Ishikawa (cell line): ENCODE measurements at regions not wholly inside any gene's neighbourhood (a gene's known extent, or its start where the extent isn't known, plus 50 kb on each side); places are given as distances from the start of the nearest gene placed in this dataset.

Experiments
- CEBPB ChIP-seq: IDR thresholded peaks from 2 replicates; pipeline ENCODE4 v1.6.1; 2012
- CREB1 ChIP-seq: IDR thresholded peaks from 2 replicates; pipeline ENCODE4 v1.6.1; 2012; ENCODE audit warnings: low read depth
- EGR1 ChIP-seq: IDR thresholded peaks from 2 replicates; pipeline ENCODE4 v1.6.1; 2012
- EP300 ChIP-seq: IDR thresholded peaks from 2 replicates; pipeline ENCODE4 v1.6.1; 2012; ENCODE audit warnings: borderline replicate concordance
- RAD21 ChIP-seq: IDR thresholded peaks from 2 replicates; pipeline ENCODE4 v1.6.1; 2012; ENCODE audit warnings: low read depth
- REST ChIP-seq: IDR thresholded peaks from 2 replicates; pipeline ENCODE4 v1.6.1; 2012; ENCODE audit warnings: low read depth, mild to moderate bottlenecking
- TAF1 ChIP-seq: IDR thresholded peaks from 2 replicates; pipeline ENCODE4 v1.6.1; 2012; ENCODE audit warnings: low read depth, mild to moderate bottlenecking
- TCF12 ChIP-seq: IDR thresholded peaks from 2 replicates; pipeline ENCODE4 v1.6.1; 2012; ENCODE audit warnings: low read depth
- TEAD4 ChIP-seq: IDR thresholded peaks from 2 replicates; pipeline ENCODE4 v1.6.1; 2012
- USF1 ChIP-seq: IDR thresholded peaks from 2 replicates; pipeline ENCODE4 v1.6.1; 2012
- ZBTB7A ChIP-seq: IDR thresholded peaks from 2 replicates; pipeline ENCODE4 v1.6.1; 2012; ENCODE audit warnings: low read depth

DNA sequence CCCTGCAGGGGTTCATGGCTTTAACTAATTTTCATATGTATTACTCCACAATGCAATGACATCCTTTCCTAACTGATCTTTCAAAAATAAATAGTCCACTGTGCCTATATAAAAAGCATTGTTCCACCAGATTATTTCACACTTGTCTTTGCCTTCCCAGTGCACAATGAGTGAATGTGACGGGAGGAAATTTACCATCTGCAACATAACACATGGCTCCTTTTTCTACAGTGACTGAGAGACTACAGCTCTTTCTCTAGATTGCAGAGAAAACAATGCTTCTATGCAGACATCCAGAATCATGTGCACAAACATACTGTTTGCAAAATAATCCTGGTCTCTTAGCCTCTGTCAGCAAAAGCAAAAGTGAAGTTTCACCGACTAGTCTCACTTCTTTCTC, 483.7 kb upstream of the PIK3R1 start:
- TF ChIP-seq EGR1: no peak
- TF ChIP-seq ZBTB7A: no peak
- no peak for TF ChIP-seq CEBPB
- TF ChIP-seq EP300: no peak
- TF ChIP-seq TCF12: no peak
- TF ChIP-seq RAD21: no peak
- TF ChIP-seq REST: no peak
- TF ChIP-seq USF1: no peak
- no peak for TF ChIP-seq TEAD4
- TF ChIP-seq CREB1: no peak
- no peak for TF ChIP-seq TAF1
